B cell (primary cell): ENCODE measurements at regions not wholly inside any gene's neighbourhood (a gene's known extent, or its start where the extent isn't known, plus 50 kb on each side); places are given as distances from the start of the nearest gene placed in this dataset.

Source experiments
- EZH2 ChIP-seq: IDR thresholded peaks from 2 replicates; pipeline ENCODE4 v1.6.1; 2012; ENCODE audit warnings: borderline replicate concordance, low read depth, mild to moderate bottlenecking, moderate library complexity, low read length; ENCODE audit not compliant: insufficient read depth, poor library complexity, severe bottlenecking
- TF ChIP-seq, protein P1 (sequence below): fragments of 200-600 bp; IDR thresholded peaks from one replicate; pipeline ENCODE4 v1.8.0; 2022; ENCODE audit warnings: antibody characterized with exemption, mild to moderate bottlenecking

DNA sequence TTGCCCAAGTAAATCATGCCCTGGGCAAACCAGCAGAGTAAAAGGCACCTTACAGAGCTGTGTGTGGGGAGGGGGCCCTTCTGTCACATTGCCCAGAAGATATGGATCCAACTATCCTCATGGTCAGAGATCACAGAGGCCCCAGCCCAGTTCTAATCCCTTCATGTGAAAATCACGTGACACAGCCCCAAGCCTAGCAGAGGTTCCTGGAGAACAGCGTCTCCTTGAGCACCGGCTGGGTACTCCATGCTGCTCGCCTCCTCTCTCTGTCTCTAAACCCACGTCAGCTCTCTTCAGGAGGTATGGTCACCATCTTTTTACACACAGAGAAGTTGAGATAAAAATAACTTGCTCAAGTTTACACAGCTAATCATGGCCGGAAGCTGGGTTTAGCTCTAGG is 230.2 kb downstream of the ANKRD60 start:
- TF ChIP-seq, protein P1, sequence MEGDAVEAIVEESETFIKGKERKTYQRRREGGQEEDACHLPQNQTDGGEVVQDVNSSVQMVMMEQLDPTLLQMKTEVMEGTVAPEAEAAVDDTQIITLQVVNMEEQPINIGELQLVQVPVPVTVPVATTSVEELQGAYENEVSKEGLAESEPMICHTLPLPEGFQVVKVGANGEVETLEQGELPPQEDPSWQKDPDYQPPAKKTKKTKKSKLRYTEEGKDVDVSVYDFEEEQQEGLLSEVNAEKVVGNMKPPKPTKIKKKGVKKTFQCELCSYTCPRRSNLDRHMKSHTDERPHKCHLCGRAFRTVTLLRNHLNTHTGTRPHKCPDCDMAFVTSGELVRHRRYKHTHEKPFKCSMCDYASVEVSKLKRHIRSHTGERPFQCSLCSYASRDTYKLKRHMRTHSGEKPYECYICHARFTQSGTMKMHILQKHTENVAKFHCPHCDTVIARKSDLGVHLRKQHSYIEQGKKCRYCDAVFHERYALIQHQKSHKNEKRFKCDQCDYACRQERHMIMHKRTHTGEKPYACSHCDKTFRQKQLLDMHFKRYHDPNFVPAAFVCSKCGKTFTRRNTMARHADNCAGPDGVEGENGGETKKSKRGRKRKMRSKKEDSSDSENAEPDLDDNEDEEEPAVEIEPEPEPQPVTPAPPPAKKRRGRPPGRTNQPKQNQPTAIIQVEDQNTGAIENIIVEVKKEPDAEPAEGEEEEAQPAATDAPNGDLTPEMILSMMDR = no peak
- no peak for TF ChIP-seq EZH2
